ENCODE measurements at regions not wholly inside any gene's neighbourhood (a gene's known extent, or its start where the extent isn't known, plus 50 kb on each side); places are given as distances from the start of the nearest gene placed in this dataset.

- TF ChIP-seq, protein P1, sequence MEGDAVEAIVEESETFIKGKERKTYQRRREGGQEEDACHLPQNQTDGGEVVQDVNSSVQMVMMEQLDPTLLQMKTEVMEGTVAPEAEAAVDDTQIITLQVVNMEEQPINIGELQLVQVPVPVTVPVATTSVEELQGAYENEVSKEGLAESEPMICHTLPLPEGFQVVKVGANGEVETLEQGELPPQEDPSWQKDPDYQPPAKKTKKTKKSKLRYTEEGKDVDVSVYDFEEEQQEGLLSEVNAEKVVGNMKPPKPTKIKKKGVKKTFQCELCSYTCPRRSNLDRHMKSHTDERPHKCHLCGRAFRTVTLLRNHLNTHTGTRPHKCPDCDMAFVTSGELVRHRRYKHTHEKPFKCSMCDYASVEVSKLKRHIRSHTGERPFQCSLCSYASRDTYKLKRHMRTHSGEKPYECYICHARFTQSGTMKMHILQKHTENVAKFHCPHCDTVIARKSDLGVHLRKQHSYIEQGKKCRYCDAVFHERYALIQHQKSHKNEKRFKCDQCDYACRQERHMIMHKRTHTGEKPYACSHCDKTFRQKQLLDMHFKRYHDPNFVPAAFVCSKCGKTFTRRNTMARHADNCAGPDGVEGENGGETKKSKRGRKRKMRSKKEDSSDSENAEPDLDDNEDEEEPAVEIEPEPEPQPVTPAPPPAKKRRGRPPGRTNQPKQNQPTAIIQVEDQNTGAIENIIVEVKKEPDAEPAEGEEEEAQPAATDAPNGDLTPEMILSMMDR (IDR thresholded peaks at IDR 0.05; ENCODE audit: low read depth, low read length), result no peak
- Histone ChIP-seq H3K4me3 (ENCODE audit: low read depth, low read length) (no peak overlapping the region), H3K27me3 (no peaks in the 10 kb centered on the region), H3K4me1 (no peaks in the 10 kb centered on the region), H3K36me3 (no peaks in the 10 kb centered on the region), H3K9me3 (no peaks in the 10 kb centered on the region)
- DNase-seq, result no peak
These were observed 50.9 kb upstream of the OSTN start for GRCh38 chr3:191148131-191148530.

DNA sequence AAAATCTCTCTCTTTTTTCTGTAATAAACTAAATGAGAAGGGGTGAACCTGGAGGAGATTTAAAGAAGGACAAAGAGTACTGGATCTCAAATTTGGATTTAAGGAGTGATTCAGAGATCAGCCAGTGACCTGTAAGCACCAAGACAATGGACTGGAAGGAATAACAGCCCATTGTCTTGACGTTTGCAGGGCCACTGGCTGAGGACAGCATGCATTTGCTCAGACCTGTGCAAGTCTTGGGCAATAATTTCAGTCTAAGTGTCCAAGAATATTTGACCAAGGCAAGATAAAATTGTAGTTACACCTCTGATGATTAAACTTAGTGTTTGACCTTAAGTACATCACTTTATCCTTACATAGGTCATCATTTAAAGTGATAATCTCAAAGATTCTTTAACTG lies 55.8 kb upstream of the OSTN start:
- H3K4me1 ChIP-seq, result no peaks in the 10 kb centered on the region
- no peaks in the 10 kb centered on the region for H3K27me3 ChIP-seq
- TF ChIP-seq, protein P1 (IDR thresholded peaks at IDR 0.05; ENCODE audit: low read depth, low read length), result no peak
- no peak for DNase-seq
- no peak overlapping the region for H3K4me3 ChIP-seq (ENCODE audit: low read depth, low read length)
- H3K36me3 ChIP-seq, result no peaks in the 10 kb centered on the region
- no peaks in the 10 kb centered on the region for H3K9me3 ChIP-seq

GRCh38 chr3:191141728-191142127 lies 57.3 kb upstream of the OSTN start:
- H3K4me3 ChIP-seq (ENCODE audit: low read depth, low read length), result no peak overlapping the region
- DNase-seq, result no peak
- no peaks in the 10 kb centered on the region for H3K9me3 ChIP-seq

GRCh38 chr3:191139736-191140135 lies 59.3 kb upstream of the OSTN start:
- Histone ChIP-seq H3K9me3 (no peaks in the 10 kb centered on the region), H3K36me3 (no peaks in the 10 kb centered on the region), H3K4me3 (ENCODE audit: low read depth, low read length) (no peak overlapping the region), H3K27me3 (no peaks in the 10 kb centered on the region), H3K4me1 (no peaks in the 10 kb centered on the region)
- TF ChIP-seq, protein P1 (IDR thresholded peaks at IDR 0.05; ENCODE audit: low read depth, low read length), result no peak
- no peak for DNase-seq

More at GRCh38 chr3:191141728-191142127, 57.3 kb upstream of the OSTN start:
- TF ChIP-seq, protein P1 (IDR thresholded peaks at IDR 0.05; ENCODE audit: low read depth, low read length), result no peak
- Histone ChIP-seq H3K27me3 (no peaks in the 10 kb centered on the region), H3K4me1 (no peaks in the 10 kb centered on the region), H3K36me3 (no peaks in the 10 kb centered on the region)

DNA sequence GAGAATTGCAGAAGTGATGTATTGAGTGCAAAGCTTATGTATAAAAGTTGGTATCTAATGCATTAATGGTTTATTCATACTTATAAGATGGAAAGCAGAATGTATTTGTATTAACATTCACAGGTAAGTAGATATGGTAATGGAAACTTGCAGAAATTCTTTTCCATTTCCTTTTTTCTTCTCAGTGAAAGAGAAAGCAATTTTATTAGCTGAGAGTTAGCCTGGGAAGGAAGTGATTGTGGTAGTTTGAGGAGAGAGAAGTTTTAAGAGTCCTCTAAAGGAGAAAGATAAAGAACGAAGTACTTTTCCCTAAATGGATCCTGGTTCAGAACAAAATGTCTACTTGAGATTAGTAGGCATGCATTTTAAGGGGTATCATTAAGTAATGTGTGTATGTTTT lies 60.1 kb upstream of the OSTN start:
- Histone ChIP-seq H3K27me3 (no peaks in the 10 kb centered on the region), H3K4me3 (ENCODE audit: low read depth, low read length) (no peak overlapping the region), H3K9me3 (no peaks in the 10 kb centered on the region), H3K4me1 (no peaks in the 10 kb centered on the region), H3K36me3 (no peaks in the 10 kb centered on the region)
- TF ChIP-seq, protein P1 (IDR thresholded peaks at IDR 0.05; ENCODE audit: low read depth, low read length), result no peak
- no peak for DNase-seq

- Histone ChIP-seq H3K4me3 (ENCODE audit: low read depth, low read length) (no peak overlapping the region), H3K27me3 (no peaks in the 10 kb centered on the region), H3K4me1 (no peaks in the 10 kb centered on the region), H3K36me3 (no peaks in the 10 kb centered on the region), H3K9me3 (no peaks in the 10 kb centered on the region; the same call in 1 of the 2 replicates)
- no peak for DNase-seq
- TF ChIP-seq, protein P1 (IDR thresholded peaks at IDR 0.05; ENCODE audit: low read depth, low read length), result no peak
These were observed 61.3 kb upstream of the OSTN start for GRCh38 chr3:191137708-191138107.

Data from BE2C (cell line).